B cell (primary cell): ENCODE measurements at regions not wholly inside any gene's neighbourhood (a gene's known extent, or its start where the extent isn't known, plus 50 kb on each side); places are given as distances from the start of the nearest gene placed in this dataset.

Source experiments
- ATAC-seq: fragments of 200-7000 bp; cut with Tn5 transposase; one replicate; pipeline ENCODE4 v1.10.0; 2021; ENCODE audit warnings: low read depth, mild to moderate bottlenecking, moderate number of reproducible peaks, moderate library complexity
- CTCF ChIA-PET: fragments of 350-600 bp; sonication (Branson Sonifier 250); formaldehyde crosslinking; loops from one replicate; lab custom pipeline; 2021; ENCODE audit warnings: antibody characterized with exemption, inconsistent platforms; lab: Charles Lee
- POLR2A ChIA-PET: fragments of 350-600 bp; sonication (Branson Sonifier 250); formaldehyde crosslinking; loops from one replicate; lab custom pipeline; 2021; ENCODE audit warnings: antibody characterized with exemption; lab: Charles Lee
- DNase-seq: peaks from one replicate; pipeline ENCODE4 v3.0.0; 2013
- H2AFZ ChIP-seq: 2 replicates; pipeline ENCODE4 v1.6.1; 2012; ENCODE audit warnings: mild to moderate bottlenecking, low read depth, low read length; ENCODE audit not compliant: insufficient read depth, poor library complexity, severe bottlenecking
- H3K27ac ChIP-seq, 2 donors: 1 replicate in 1 of 2; 2 replicates in 1 of 2; pipeline ENCODE4 v1.5.1; 2012 to 2013; ENCODE audit warnings: low read length in 2 of 2, mild to moderate bottlenecking in 2 of 2, moderate library complexity in 1 of 2
- H3K27me3 ChIP-seq, 4 experiments: fragments of 200-600 bp in 1 of 4; sonication (generic) in 1 of 4; replicated peaks in 1 of 4; 1 replicate in 2 of 4; 2 replicates in 2 of 4; pipeline versions ENCODE4 v1.6.1 to v1.7.0; 2013 to 2016; ENCODE audit warnings: low read length in 3 of 4, mild to moderate bottlenecking in 2 of 4, mixed read lengths in 1 of 4, moderate library complexity in 1 of 4; ENCODE audit not compliant: insufficient read depth in 4 of 4, control insufficient read depth in 3 of 4; ENCODE audit errors: control extremely low read depth in 1 of 4
- H3K36me3 ChIP-seq, 2 experiments: replicated peaks in 1 of 2; 1 replicate in 1 of 2; 2 replicates in 1 of 2; pipeline versions ENCODE4 v1.6.1 to v1.7.1; 2013; ENCODE audit warnings: low read length in 1 of 2; ENCODE audit not compliant: insufficient read depth in 2 of 2, control insufficient read depth in 1 of 2; ENCODE audit errors: control extremely low read depth in 1 of 2, extremely low read depth in 1 of 2
- H3K4me1 ChIP-seq, 2 donors: fragments of 200-600 bp in 1 of 2; sonication (generic) in 1 of 2; 1 replicate in 1 of 2; 2 replicates in 1 of 2; pipeline versions ENCODE4 v1.5.1 to v1.6.1; 2013 to 2017; ENCODE audit warnings: low read length in 2 of 2; ENCODE audit not compliant: control insufficient read depth in 2 of 2, insufficient read depth in 2 of 2
- H3K4me2 ChIP-seq: replicated peaks from 2 replicates; pipeline ENCODE3; 2012; ENCODE audit warnings: mild to moderate bottlenecking, low read depth, low read length; ENCODE audit not compliant: poor library complexity, severe bottlenecking
- H3K4me3 ChIP-seq, 5 experiments: fragments of 200-600 bp in 1 of 5; sonication (generic) in 1 of 5; 1 replicate in 3 of 5; 2 replicates in 2 of 5; pipeline versions ENCODE4 v1.5.1 to v1.7.0; 2011 to 2016; ENCODE audit warnings: low read length in 4 of 5, mild to moderate bottlenecking in 4 of 5, low read depth in 2 of 5, control low read depth in 1 of 5, moderate library complexity in 1 of 5; ENCODE audit not compliant: insufficient read depth in 1 of 5; ENCODE audit errors: control extremely low read depth in 1 of 5, extremely low read depth in 1 of 5
- H3K79me2 ChIP-seq: fragments of 200-600 bp; sonication (generic); one replicate; pipeline ENCODE4 v1.6.0; 2016; ENCODE audit warnings: low read length; ENCODE audit not compliant: control insufficient read depth, insufficient read depth
- H3K9ac ChIP-seq: fragments of 200-600 bp; sonication (generic); 2 replicates; pipeline ENCODE4 v1.6.1; 2017; ENCODE audit warnings: mild to moderate bottlenecking, low read length, moderate library complexity
- H3K9me3 ChIP-seq, 3 donors: one replicate each; pipeline versions ENCODE4 v1.6.1 to v1.7.1; 2013; ENCODE audit warnings: low read length in 2 of 3; ENCODE audit not compliant: control insufficient read depth in 2 of 3, insufficient read depth in 1 of 3; ENCODE audit errors: control extremely low read depth in 1 of 3
- H4K20me1 ChIP-seq: 2 replicates; pipeline ENCODE4 v1.6.0; 2012; ENCODE audit warnings: mild to moderate bottlenecking, low read length; ENCODE audit not compliant: insufficient read depth, control insufficient read depth, poor library complexity, severe bottlenecking
- H3K27ac Mint-ChIP-seq: one replicate; pipeline ENCODE4 v1.8.0; 2021; ENCODE audit warnings: mixed read lengths
- H3K27me3 Mint-ChIP-seq: one replicate; pipeline ENCODE4 v1.8.0; 2021; ENCODE audit warnings: mixed read lengths
- H3K4me1 Mint-ChIP-seq: one replicate; pipeline ENCODE4 v1.8.0; 2021; ENCODE audit warnings: mixed read lengths
- H3K4me3 Mint-ChIP-seq: one replicate; pipeline ENCODE4 v1.8.0; 2021; ENCODE audit warnings: mixed read lengths
- H3K9me3 Mint-ChIP-seq: one replicate; pipeline ENCODE4 v1.8.0; 2022; ENCODE audit warnings: mixed read lengths; ENCODE audit not compliant: insufficient read depth
- CTCF ChIP-seq: fragments of 200-600 bp; IDR thresholded peaks from one replicate; pipeline ENCODE4 v1.8.0; 2022; ENCODE audit warnings: antibody characterized with exemption, mild to moderate bottlenecking
- EZH2 ChIP-seq: IDR thresholded peaks from 2 replicates; pipeline ENCODE4 v1.6.1; 2012; ENCODE audit warnings: borderline replicate concordance, low read depth, mild to moderate bottlenecking, moderate library complexity, low read length; ENCODE audit not compliant: insufficient read depth, poor library complexity, severe bottlenecking
- WGBS: methylation state at CpG from one replicate; pipeline ENCODE4 v1.1.5; 2013; ENCODE audit warnings: missing lambda C conversion rate; ENCODE audit not compliant: insufficient coverage; 5-methylcytosine and 5-hydroxymethylcytosine counted together
- intact Hi-C: fragments of 100-400 bp; cut with micrococcal nuclease; formaldehyde crosslinking; loops from one replicate; pipeline ENCODE4 v1.10.0; 2022

- CTCF ChIA-PET: no interaction called here
- intact Hi-C loops: no loop called here
- H3K79me2 ChIP-seq: no peaks in the 10 kb centered on the region
- 0% methylated on average over 1 of the region's 3 CpGs for WGBS
- POLR2A ChIA-PET: no interaction called here
- H3K36me3 ChIP-seq: no peaks in the 10 kb centered on the region
- no peaks in the 10 kb centered on the region for H3K4me1 ChIP-seq
- no peaks in the 10 kb centered on the region for H4K20me1 ChIP-seq
- TF ChIP-seq CTCF: no peak
- TF ChIP-seq EZH2: no peak
- H3K27ac ChIP-seq: no peak overlapping the region
- H3K27me3 ChIP-seq: no peaks in the 10 kb centered on the region
- H3K4me3 ChIP-seq: no peak overlapping the region
- Mint-ChIP-seq H3K9me3 (peaks cover 2% of the 10 kb centered on the region), H3K4me3 (no peak overlapping the region), H3K4me1 (no peaks in the 10 kb centered on the region), H3K27ac (no peak overlapping the region), H3K27me3 (peaks cover 19% of the 10 kb centered on the region)
- peaks cover 0 to 3% (median 0%) of the 10 kb centered on the region in 3 donors for H3K9me3 ChIP-seq
- no peak overlapping the region for H3K4me2 ChIP-seq
- H2AFZ ChIP-seq: no peak overlapping the region
- ATAC-seq (no peak), DNase-seq (no peak)
- H3K9ac ChIP-seq: no peak overlapping the region
Observed at GRCh38 chr11:112394304-112394703, 133.6 kb upstream of the PLET1 start.

- no peaks in the 10 kb centered on the region for H3K4me1 Mint-ChIP-seq
- Histone ChIP-seq H3K9ac (no peak overlapping the region), H3K27me3 (peaks cover 0 to 7% (median 0%) of the 10 kb centered on the region in 4 experiments), H3K79me2 (no peaks in the 10 kb centered on the region), H3K27ac (no peak overlapping the region), H3K9me3 (peaks cover 0 to 3% (median 0%) of the 10 kb centered on the region in 3 donors), H3K36me3 (no peaks in the 10 kb centered on the region), H3K4me3 (no peak overlapping the region), H3K4me1 (no peaks in the 10 kb centered on the region), H4K20me1 (no peaks in the 10 kb centered on the region), H3K4me2 (no peak overlapping the region), H2AFZ (no peak overlapping the region)
- no peak overlapping the region for H3K4me3 Mint-ChIP-seq
- ATAC-seq (no peak), DNase-seq (no peak)
- ChIA-PET POLR2A (no interaction called here), CTCF (no interaction called here)
- intact Hi-C loops: no loop called here
- H3K9me3 Mint-ChIP-seq: no peaks in the 10 kb centered on the region
- no peak for TF ChIP-seq EZH2
- no peak for TF ChIP-seq CTCF
- whole genome bisulfite sequencing: 95% methylated on average over 2 of the region's 2 CpGs
- no peak overlapping the region for H3K27ac Mint-ChIP-seq
- H3K27me3 Mint-ChIP-seq: peaks cover 6% of the 10 kb centered on the region
Observed at GRCh38 chr11:112396076-112396475, 135.4 kb upstream of the PLET1 start.
